ENCODE measurements at regions not wholly inside any gene's neighbourhood (a gene's known extent, or its start where the extent isn't known, plus 50 kb on each side); places are given as distances from the start of the nearest gene placed in this dataset.

- Histone ChIP-seq H3K4me3 (no peak overlapping the region), H3K27me3 (no peaks in the 10 kb centered on the region), H3K9me3 (ENCODE audit: low read depth) (no peaks in the 10 kb centered on the region), H3K4me1 (ENCODE audit: low read depth) (no peaks in the 10 kb centered on the region), H3K36me3 (no peaks in the 10 kb centered on the region), H3K27ac (no peak overlapping the region)
- TF ChIP-seq CTCF (IDR thresholded peaks at IDR 0.05; ENCODE audit: low read depth, low read length): no peak
- no peak for DNase-seq (ENCODE audit: low read depth in 1 of 2, low spot score in 1 of 2)
Measured at GRCh38 chr20:11745145-11745544, 172.5 kb upstream of the BTBD3 start.

GRCh38 chr20:11748436-11748835, 169.3 kb upstream of the BTBD3 start:
- Histone ChIP-seq H3K27me3 (no peaks in the 10 kb centered on the region), H3K27ac (no peak overlapping the region), H3K4me1 (ENCODE audit: low read depth) (no peaks in the 10 kb centered on the region), H3K4me3 (no peak overlapping the region), H3K36me3 (no peaks in the 10 kb centered on the region), H3K9me3 (ENCODE audit: low read depth) (no peaks in the 10 kb centered on the region)
- TF ChIP-seq CTCF (IDR thresholded peaks at IDR 0.05; ENCODE audit: low read depth, low read length): no peak
- DNase-seq (ENCODE audit: low read depth in 1 of 2, low spot score in 1 of 2): no peak

- TF ChIP-seq CTCF (IDR thresholded peaks at IDR 0.05; ENCODE audit: low read depth, low read length): no peak
- Histone ChIP-seq H3K9me3 (ENCODE audit: low read depth) (no peaks in the 10 kb centered on the region), H3K4me1 (ENCODE audit: low read depth) (no peaks in the 10 kb centered on the region), H3K36me3 (no peaks in the 10 kb centered on the region), H3K4me3 (no peak overlapping the region), H3K27ac (no peak overlapping the region), H3K27me3 (no peaks in the 10 kb centered on the region)
- no peak for DNase-seq (ENCODE audit: low read depth in 1 of 2, low spot score in 1 of 2)
Measured at GRCh38 chr20:11752336-11752735, 165.4 kb upstream of the BTBD3 start.

- H3K36me3 ChIP-seq: no peaks in the 10 kb centered on the region
- H3K4me3 ChIP-seq: no peak overlapping the region
- no peaks in the 10 kb centered on the region for H3K27me3 ChIP-seq
- DNase-seq (ENCODE audit: low read depth in 1 of 2, low spot score in 1 of 2): no peak
- H3K27ac ChIP-seq: no peak overlapping the region
- no peaks in the 10 kb centered on the region for H3K9me3 ChIP-seq (ENCODE audit: low read depth)
- H3K4me1 ChIP-seq (ENCODE audit: low read depth): no peaks in the 10 kb centered on the region
- TF ChIP-seq CTCF (IDR thresholded peaks at IDR 0.05; ENCODE audit: low read depth, low read length): no peak
Measured at GRCh38 chr20:11753155-11753554, 164.5 kb upstream of the BTBD3 start.

- no peak overlapping the region for H3K27ac ChIP-seq
- H3K36me3 ChIP-seq: no peaks in the 10 kb centered on the region
- no peaks in the 10 kb centered on the region for H3K4me1 ChIP-seq (ENCODE audit: low read depth)
- no peak for DNase-seq (ENCODE audit: low read depth in 1 of 2, low spot score in 1 of 2)
- no peaks in the 10 kb centered on the region for H3K27me3 ChIP-seq
- no peak overlapping the region for H3K4me3 ChIP-seq
- no peak for TF ChIP-seq CTCF (IDR thresholded peaks at IDR 0.05; ENCODE audit: low read depth, low read length)
- H3K9me3 ChIP-seq (ENCODE audit: low read depth): no peaks in the 10 kb centered on the region
Measured at GRCh38 chr20:11754451-11754850, 163.2 kb upstream of the BTBD3 start.
